GM23248 (cell line): ENCODE measurements at regions not wholly inside any gene's neighbourhood (a gene's known extent, or its start where the extent isn't known, plus 50 kb on each side); places are given as distances from the start of the nearest gene placed in this dataset.

Source experiments
- EZH2 ChIP-seq: fragments of 200-600 bp; sonication (generic); IDR thresholded peaks from 2 replicates; pipeline ENCODE4 v1.6.1; 2018; ENCODE audit warnings: antibody characterized with exemption, mild to moderate bottlenecking; ENCODE audit not compliant: insufficient read depth, poor library complexity, severe bottlenecking
- EZH2phosphoT487 ChIP-seq: fragments of 200-600 bp; sonication (generic); IDR thresholded peaks from 2 replicates; pipeline ENCODE4 v1.6.1; 2018; ENCODE audit warnings: antibody characterized with exemption, moderate library complexity, mild to moderate bottlenecking, low read depth; ENCODE audit not compliant: insufficient read depth

DNA sequence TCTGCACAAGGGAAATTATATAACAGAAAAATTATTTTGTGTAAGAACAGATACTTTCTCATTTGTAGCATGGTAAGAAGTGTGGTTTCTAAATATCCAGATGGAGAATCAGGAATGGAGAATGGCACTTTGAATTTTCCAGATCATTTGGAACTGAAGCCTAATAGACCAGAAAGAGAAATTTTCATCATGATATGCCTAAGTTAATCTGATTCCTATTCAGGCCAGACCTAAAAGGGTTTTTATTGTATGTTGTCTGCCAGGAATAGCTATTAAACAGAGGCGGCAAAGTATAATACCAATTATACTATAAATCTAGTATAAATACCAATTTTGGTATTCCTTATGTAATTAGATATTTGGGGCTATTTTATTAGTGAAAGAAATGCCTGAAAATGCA lies 382.7 kb upstream of the FAR2 start:
- no peak for TF ChIP-seq EZH2
- TF ChIP-seq EZH2phosphoT487: no peak
